ENCODE measurements at regions not wholly inside any gene's neighbourhood (a gene's known extent, or its start where the extent isn't known, plus 50 kb on each side); places are given as distances from the start of the nearest gene placed in this dataset.

DNA sequence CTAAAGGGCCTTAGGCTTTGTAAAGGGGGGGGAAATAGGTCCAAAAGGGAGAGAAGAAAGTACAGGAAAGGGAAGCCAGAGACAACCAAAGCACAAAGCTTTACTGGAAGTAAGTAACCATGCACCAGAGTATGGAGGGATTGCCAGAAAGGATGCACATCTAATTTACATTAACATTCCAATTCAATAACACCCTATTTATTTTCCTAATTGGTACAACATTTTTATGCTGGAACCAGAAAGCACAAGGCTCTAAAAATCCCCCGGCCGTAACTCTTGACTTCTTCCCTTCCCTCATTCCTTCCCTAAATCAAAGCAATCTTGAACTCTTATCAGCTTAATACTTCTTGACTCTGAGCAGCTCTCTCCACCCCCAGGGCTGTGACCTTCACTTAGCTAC is 400.0 kb upstream of the CELF2 start:
- WGBS (ENCODE audit: insufficient coverage) = 88% methylated on average over 2 of the region's 2 CpGs
- no peak overlapping the region for H3K4me3 Mint-ChIP-seq
- no peaks in the 10 kb centered on the region for H3K9me3 Mint-ChIP-seq
- H3K36me3 Mint-ChIP-seq = no peaks in the 10 kb centered on the region
- H3K27me3 ChIP-seq (ENCODE audit: control insufficient read depth, insufficient read depth, low read length) = no peaks in the 10 kb centered on the region
- no peak overlapping the region for H3K27ac Mint-ChIP-seq
- H3K9me3 ChIP-seq (ENCODE audit: control insufficient read depth, insufficient read depth, low read length) = no peaks in the 10 kb centered on the region
- TF ChIP-seq, protein P1, sequence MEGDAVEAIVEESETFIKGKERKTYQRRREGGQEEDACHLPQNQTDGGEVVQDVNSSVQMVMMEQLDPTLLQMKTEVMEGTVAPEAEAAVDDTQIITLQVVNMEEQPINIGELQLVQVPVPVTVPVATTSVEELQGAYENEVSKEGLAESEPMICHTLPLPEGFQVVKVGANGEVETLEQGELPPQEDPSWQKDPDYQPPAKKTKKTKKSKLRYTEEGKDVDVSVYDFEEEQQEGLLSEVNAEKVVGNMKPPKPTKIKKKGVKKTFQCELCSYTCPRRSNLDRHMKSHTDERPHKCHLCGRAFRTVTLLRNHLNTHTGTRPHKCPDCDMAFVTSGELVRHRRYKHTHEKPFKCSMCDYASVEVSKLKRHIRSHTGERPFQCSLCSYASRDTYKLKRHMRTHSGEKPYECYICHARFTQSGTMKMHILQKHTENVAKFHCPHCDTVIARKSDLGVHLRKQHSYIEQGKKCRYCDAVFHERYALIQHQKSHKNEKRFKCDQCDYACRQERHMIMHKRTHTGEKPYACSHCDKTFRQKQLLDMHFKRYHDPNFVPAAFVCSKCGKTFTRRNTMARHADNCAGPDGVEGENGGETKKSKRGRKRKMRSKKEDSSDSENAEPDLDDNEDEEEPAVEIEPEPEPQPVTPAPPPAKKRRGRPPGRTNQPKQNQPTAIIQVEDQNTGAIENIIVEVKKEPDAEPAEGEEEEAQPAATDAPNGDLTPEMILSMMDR (IDR thresholded peaks at IDR 0.05) = no peak
- intact Hi-C loops (cut with micrococcal nuclease) = no loop called here
- no peaks in the 10 kb centered on the region for H3K36me3 ChIP-seq (ENCODE audit: control insufficient read depth, insufficient read depth, low read length)
- DNase-seq (no peak), ATAC-seq (no peak)
- H3K27ac ChIP-seq (ENCODE audit: low read length) = no peak overlapping the region
- no peak overlapping the region for H3K4me3 ChIP-seq (ENCODE audit: low read length)
- H3K27me3 Mint-ChIP-seq (ENCODE audit: low read depth in 2 of 2) = peaks cover 0 to 9% of the 10 kb centered on the region in 2 donors
- H3K4me1 Mint-ChIP-seq = no peaks in the 10 kb centered on the region
- H3K4me1 ChIP-seq (ENCODE audit: control insufficient read depth, insufficient read depth, low read length) = no peaks in the 10 kb centered on the region

DNA sequence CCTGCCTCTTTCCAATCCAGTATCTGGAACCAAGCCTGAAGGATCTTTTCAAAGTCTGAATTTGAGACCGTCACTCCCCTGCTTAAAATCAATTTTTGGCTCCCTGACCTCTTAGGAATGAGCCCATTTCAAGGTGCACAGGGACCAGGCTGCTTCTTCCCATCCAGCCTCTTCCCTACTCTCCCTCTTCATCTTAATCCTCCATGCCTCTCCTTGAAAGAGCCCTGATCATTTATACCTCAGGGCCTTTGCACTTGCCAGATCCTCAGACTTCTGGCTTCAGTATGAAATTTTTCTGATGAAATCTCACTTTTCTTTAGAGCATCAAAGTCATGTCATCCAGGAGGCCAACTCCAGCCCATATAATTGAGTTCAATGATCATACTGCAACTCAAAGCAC is 399.5 kb upstream of the CELF2 start:
- Histone ChIP-seq H3K4me1 (ENCODE audit: control insufficient read depth, insufficient read depth, low read length) (no peaks in the 10 kb centered on the region), H3K4me3 (ENCODE audit: low read length) (no peak overlapping the region), H3K9me3 (ENCODE audit: control insufficient read depth, insufficient read depth, low read length) (no peaks in the 10 kb centered on the region), H3K27me3 (ENCODE audit: control insufficient read depth, insufficient read depth, low read length) (no peaks in the 10 kb centered on the region), H3K27ac (ENCODE audit: low read length) (no peak overlapping the region), H3K36me3 (ENCODE audit: control insufficient read depth, insufficient read depth, low read length) (no peaks in the 10 kb centered on the region)
- H3K27me3 Mint-ChIP-seq (ENCODE audit: low read depth in 2 of 2) = peaks cover 0 to 9% of the 10 kb centered on the region in 2 donors
- H3K27ac Mint-ChIP-seq = no peak overlapping the region
- no peaks in the 10 kb centered on the region for H3K9me3 Mint-ChIP-seq
- 85% methylated on average over 1 of the region's 1 CpG for WGBS (ENCODE audit: insufficient coverage)
- H3K36me3 Mint-ChIP-seq = no peaks in the 10 kb centered on the region
- no peak overlapping the region for H3K4me3 Mint-ChIP-seq
- ATAC-seq (no peak), DNase-seq (no peak)
- H3K4me1 Mint-ChIP-seq = no peaks in the 10 kb centered on the region
- TF ChIP-seq, protein P1 (IDR thresholded peaks at IDR 0.05) = no peak
- intact Hi-C loops (cut with micrococcal nuclease) = no loop called here

DNA sequence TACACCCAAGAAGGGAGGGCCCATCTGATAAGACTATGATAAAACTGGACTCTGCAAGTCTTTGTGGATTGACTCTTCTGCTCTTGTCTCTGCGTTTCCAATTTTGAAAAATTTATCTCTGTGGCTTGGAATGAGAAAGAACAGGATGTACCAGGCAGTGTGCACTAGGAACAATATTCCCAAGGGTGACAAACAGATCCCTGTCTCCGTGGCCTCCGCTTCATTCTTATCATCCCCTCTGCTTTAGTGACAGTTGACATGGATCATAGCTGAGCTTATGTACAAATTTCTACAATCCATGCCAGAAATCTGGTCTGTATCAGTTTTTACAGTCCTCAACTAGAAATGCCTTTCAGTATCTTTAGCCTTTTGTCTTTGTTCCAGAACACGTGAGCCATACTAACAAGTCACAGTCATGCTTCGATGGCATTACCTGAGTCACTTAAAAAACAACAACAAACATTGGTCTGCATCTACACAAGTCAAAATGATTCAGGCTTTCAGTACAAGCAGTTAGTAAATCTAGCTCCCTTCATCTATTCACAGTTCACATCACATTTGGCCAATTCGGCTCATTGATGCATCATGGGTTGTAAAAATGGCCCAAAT is 393.6 kb upstream of the CELF2 start:
- Mint-ChIP-seq H3K4me3 (no peak overlapping the region), H3K9me3 (no peaks in the 10 kb centered on the region), H3K27me3 (ENCODE audit: low read depth in 2 of 2) (no peaks in the 10 kb centered on the region), H3K4me1 (no peaks in the 10 kb centered on the region), H3K27ac (no peak overlapping the region), H3K36me3 (no peaks in the 10 kb centered on the region)
- no peak for ATAC-seq
- no peak overlapping the region for H3K27ac ChIP-seq (ENCODE audit: low read length)
- H3K4me3 ChIP-seq (ENCODE audit: low read length) = no peak overlapping the region
- TF ChIP-seq, protein P1 (IDR thresholded peaks at IDR 0.05) = no peak
- no peaks in the 10 kb centered on the region for H3K9me3 ChIP-seq (ENCODE audit: control insufficient read depth, insufficient read depth, low read length)
- intact Hi-C loops (cut with micrococcal nuclease) = no loop called here
- WGBS (ENCODE audit: insufficient coverage) = 83% methylated on average over 6 of the region's 6 CpGs
- no peaks in the 10 kb centered on the region for H3K36me3 ChIP-seq (ENCODE audit: control insufficient read depth, insufficient read depth, low read length)
- no peaks in the 10 kb centered on the region for H3K4me1 ChIP-seq (ENCODE audit: control insufficient read depth, insufficient read depth, low read length)
- DNase-seq = no peak
- H3K27me3 ChIP-seq (ENCODE audit: control insufficient read depth, insufficient read depth, low read length) = no peaks in the 10 kb centered on the region

DNA sequence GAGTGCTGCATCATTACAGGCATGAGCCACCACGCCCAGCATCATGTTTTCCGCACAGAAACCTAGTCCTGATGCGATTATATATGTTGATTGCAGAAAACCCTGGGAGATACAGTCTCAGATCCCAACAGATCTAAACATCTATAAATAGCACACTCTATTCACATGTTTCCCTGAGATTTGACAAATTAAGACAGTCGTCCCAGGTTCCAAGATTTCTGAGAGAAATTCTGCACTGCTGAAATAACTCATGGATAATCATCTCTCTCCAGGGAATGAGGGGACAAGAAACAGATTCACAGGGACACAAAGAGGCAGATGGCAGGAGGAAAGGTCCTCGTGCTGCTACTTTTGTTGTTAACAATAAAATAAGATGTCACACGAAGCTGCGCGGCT is 393.1 kb upstream of the CELF2 start:
- Histone ChIP-seq H3K36me3 (ENCODE audit: control insufficient read depth, insufficient read depth, low read length) (no peaks in the 10 kb centered on the region), H3K4me1 (ENCODE audit: control insufficient read depth, insufficient read depth, low read length) (no peaks in the 10 kb centered on the region), H3K27me3 (ENCODE audit: control insufficient read depth, insufficient read depth, low read length) (no peaks in the 10 kb centered on the region), H3K27ac (ENCODE audit: low read length) (no peak overlapping the region), H3K9me3 (ENCODE audit: control insufficient read depth, insufficient read depth, low read length) (no peaks in the 10 kb centered on the region), H3K4me3 (ENCODE audit: low read length) (no peak overlapping the region)
- no peaks in the 10 kb centered on the region for H3K9me3 Mint-ChIP-seq
- no peaks in the 10 kb centered on the region for H3K36me3 Mint-ChIP-seq
- 93% methylated on average over 8 of the region's 8 CpGs for WGBS (ENCODE audit: insufficient coverage)
- ATAC-seq (no peak), DNase-seq (no peak)
- no peaks in the 10 kb centered on the region for H3K27me3 Mint-ChIP-seq (ENCODE audit: low read depth in 2 of 2)
- H3K4me1 Mint-ChIP-seq = no peaks in the 10 kb centered on the region
- TF ChIP-seq, protein P1 (IDR thresholded peaks at IDR 0.05) = no peak
- no peak overlapping the region for H3K27ac Mint-ChIP-seq
- no peak overlapping the region for H3K4me3 Mint-ChIP-seq
- intact Hi-C loops (cut with micrococcal nuclease) = no loop called here
